Neural progenitor cell (in vitro differentiated cells): ENCODE measurements at regions not wholly inside any gene's neighbourhood (a gene's known extent, or its start where the extent isn't known, plus 50 kb on each side); places are given as distances from the start of the nearest gene placed in this dataset.

Experiments
- DNase-seq: peaks from one replicate; pipeline ENCODE4 v3.0.0-alpha.2; 2016; ENCODE audit warnings: low spot score
- H2AFZ ChIP-seq: fragments of 200-600 bp; sonication (generic); replicated peaks from 2 replicates; pipeline ENCODE4 v1.6.1; 2016; ENCODE audit warnings: antibody characterized with exemption
- H3F3A ChIP-seq: fragments of 200-600 bp; sonication (generic); 2 replicates; pipeline ENCODE4 v1.6.1; 2016; ENCODE audit warnings: antibody characterized with exemption, low read depth
- H3K27ac ChIP-seq: fragments of 200-600 bp; sonication (generic); 2 replicates; pipeline ENCODE4 v1.5.1; 2016; ENCODE audit warnings: mild to moderate bottlenecking
- H3K27me3 ChIP-seq: fragments of 200-600 bp; sonication (generic); 2 replicates; pipeline ENCODE4 v1.6.1; 2016; ENCODE audit warnings: mild to moderate bottlenecking, moderate library complexity
- H3K36me3 ChIP-seq: fragments of 200-600 bp; sonication (generic); 2 replicates; pipeline ENCODE4 v1.5.1; 2016
- H3K4me1 ChIP-seq: fragments of 200-600 bp; sonication (generic); 2 replicates; pipeline ENCODE4 v1.6.1; 2016; ENCODE audit warnings: mixed run types
- H3K4me2 ChIP-seq: fragments of 200-600 bp; sonication (generic); 2 replicates; pipeline ENCODE4 v1.6.1; 2016
- H3K4me3 ChIP-seq: fragments of 200-600 bp; sonication (generic); 2 replicates; pipeline ENCODE4 v1.5.1; 2016
- H3K79me2 ChIP-seq: fragments of 200-600 bp; sonication (generic); 2 replicates; pipeline ENCODE4 v1.6.1; 2016; ENCODE audit warnings: low read depth
- H3K9ac ChIP-seq: fragments of 200-600 bp; sonication (generic); 2 replicates; pipeline ENCODE4 v1.6.1; 2016
- H3K9me3 ChIP-seq: fragments of 200-600 bp; sonication (generic); 2 replicates; pipeline ENCODE4 v1.5.1; 2016; ENCODE audit warnings: low read depth
- H4K20me1 ChIP-seq: fragments of 200-600 bp; sonication (generic); 2 replicates; pipeline ENCODE4 v1.6.1; 2016; ENCODE audit warnings: low read depth
- H3K27ac Mint-ChIP-seq: 3 replicates; pipeline ENCODE4 v1.8.0; 2021; ENCODE audit warnings: mixed read lengths
- H3K27me3 Mint-ChIP-seq: 2 replicates; pipeline ENCODE4 v1.8.0; 2022; ENCODE audit warnings: low read depth, mild to moderate bottlenecking, inconsistent platforms, moderate library complexity, mixed read lengths; ENCODE audit not compliant: insufficient read depth
- H3K36me3 Mint-ChIP-seq: 3 replicates; pipeline ENCODE4 v1.8.0; 2021; ENCODE audit warnings: mixed read lengths
- H3K4me1 Mint-ChIP-seq: 3 replicates; pipeline ENCODE4 v1.8.0; 2021; ENCODE audit warnings: mixed read lengths
- H3K4me3 Mint-ChIP-seq: 3 replicates; pipeline ENCODE4 v1.8.0; 2021; ENCODE audit warnings: mild to moderate bottlenecking, moderate library complexity, mixed read lengths
- H3K9me3 Mint-ChIP-seq: 3 replicates; pipeline ENCODE4 v1.8.0; 2020; ENCODE audit warnings: mixed read lengths
- EZH2 ChIP-seq: fragments of 200-600 bp; sonication (generic); IDR thresholded peaks from 2 replicates; pipeline ENCODE4 v1.6.1; 2017; ENCODE audit warnings: antibody characterized with exemption, mild to moderate bottlenecking, moderate library complexity
- EZH2phosphoT487 ChIP-seq: fragments of 200-600 bp; sonication (generic); IDR thresholded peaks from 2 replicates; pipeline ENCODE4 v1.6.1; 2017; ENCODE audit warnings: antibody characterized with exemption
- TF ChIP-seq, protein P1 (sequence below): fragments of 200-600 bp; sonication (generic); IDR thresholded peaks from 2 replicates; pipeline ENCODE4 v1.5.1; 2017; ENCODE audit warnings: antibody characterized with exemption, mild to moderate bottlenecking

DNA sequence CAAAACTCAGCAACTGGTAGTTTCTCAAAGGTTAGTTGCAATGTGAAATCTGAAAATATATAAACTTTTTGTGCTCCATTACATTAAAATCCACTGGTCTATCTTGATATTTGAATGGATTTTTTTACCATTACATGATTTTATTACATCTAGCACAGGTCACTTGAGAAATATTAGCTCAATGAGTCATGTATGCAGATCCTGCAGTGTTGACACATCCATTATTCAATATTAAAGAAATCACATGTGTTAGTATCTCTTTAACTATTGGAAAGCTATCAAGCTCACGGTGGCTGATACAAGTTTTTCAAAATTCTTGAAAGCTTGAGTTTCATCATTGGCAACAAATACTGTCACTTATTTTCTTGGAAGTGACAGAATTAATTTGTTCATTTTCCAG, 373.9 kb upstream of the TSHZ3 start:
- Mint-ChIP-seq H3K27ac (no peak overlapping the region), H3K9me3 (no peaks in the 10 kb centered on the region), H3K4me1 (no peaks in the 10 kb centered on the region), H3K36me3 (no peaks in the 10 kb centered on the region), H3K27me3 (peaks cover 2% of the 10 kb centered on the region), H3K4me3 (no peak overlapping the region)
- no peak overlapping the region for H3K4me3 ChIP-seq
- H3K27me3 ChIP-seq, result no peaks in the 10 kb centered on the region
- no peaks in the 10 kb centered on the region for H3K9me3 ChIP-seq
- no peaks in the 10 kb centered on the region for H3K79me2 ChIP-seq
- H4K20me1 ChIP-seq, result no peaks in the 10 kb centered on the region
- H2AFZ ChIP-seq, result no peak overlapping the region
- no peak for DNase-seq
- H3K4me2 ChIP-seq, result no peak overlapping the region
- H3K27ac ChIP-seq, result no peak overlapping the region
- no peaks in the 10 kb centered on the region for H3F3A ChIP-seq
- no peaks in the 10 kb centered on the region for H3K4me1 ChIP-seq
- TF ChIP-seq, protein P1, sequence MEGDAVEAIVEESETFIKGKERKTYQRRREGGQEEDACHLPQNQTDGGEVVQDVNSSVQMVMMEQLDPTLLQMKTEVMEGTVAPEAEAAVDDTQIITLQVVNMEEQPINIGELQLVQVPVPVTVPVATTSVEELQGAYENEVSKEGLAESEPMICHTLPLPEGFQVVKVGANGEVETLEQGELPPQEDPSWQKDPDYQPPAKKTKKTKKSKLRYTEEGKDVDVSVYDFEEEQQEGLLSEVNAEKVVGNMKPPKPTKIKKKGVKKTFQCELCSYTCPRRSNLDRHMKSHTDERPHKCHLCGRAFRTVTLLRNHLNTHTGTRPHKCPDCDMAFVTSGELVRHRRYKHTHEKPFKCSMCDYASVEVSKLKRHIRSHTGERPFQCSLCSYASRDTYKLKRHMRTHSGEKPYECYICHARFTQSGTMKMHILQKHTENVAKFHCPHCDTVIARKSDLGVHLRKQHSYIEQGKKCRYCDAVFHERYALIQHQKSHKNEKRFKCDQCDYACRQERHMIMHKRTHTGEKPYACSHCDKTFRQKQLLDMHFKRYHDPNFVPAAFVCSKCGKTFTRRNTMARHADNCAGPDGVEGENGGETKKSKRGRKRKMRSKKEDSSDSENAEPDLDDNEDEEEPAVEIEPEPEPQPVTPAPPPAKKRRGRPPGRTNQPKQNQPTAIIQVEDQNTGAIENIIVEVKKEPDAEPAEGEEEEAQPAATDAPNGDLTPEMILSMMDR, result no peak
- TF ChIP-seq EZH2 (no peak), EZH2phosphoT487 (no peak)
- no peak overlapping the region for H3K9ac ChIP-seq
- no peaks in the 10 kb centered on the region for H3K36me3 ChIP-seq

DNA sequence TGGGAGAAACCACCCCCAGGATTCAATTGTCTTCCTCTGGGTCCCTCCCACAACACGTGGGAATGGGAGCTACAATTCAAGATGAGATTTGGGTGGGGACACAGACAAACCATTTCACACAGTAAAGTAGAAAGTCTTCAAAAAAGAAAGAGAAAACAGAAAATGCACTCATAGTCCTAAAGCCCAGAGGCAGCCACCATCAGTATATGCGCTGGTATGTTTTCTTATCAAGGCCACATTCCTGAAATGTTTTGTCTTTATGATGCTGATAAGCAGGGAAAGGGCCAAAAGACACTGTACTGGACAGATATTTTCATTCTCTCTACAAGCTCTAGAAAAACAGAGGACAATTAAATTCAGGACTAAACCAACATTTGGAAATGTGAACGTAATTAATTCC, 375.8 kb upstream of the TSHZ3 start:
- peaks cover 4% of the 10 kb centered on the region for H3K27me3 Mint-ChIP-seq

DNA sequence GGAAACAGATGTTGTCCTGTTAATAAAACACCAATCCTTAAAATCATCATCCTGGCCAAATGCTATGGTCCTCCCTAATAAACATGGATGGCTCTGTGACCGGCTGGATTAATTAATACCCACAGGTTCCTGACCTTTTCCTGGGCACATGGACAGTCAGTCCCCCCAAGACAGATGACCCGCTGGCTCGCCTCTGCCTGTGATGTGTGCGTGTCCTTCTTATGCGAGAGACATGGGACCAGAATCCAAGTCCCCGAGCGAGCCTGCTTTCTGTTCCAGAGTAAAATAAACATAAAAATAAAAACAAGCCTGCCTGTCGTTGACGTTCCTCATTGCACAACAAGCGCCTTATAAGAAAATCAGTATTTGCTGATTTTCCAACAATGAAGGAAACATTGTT, 378.3 kb upstream of the TSHZ3 start:
- Histone ChIP-seq H3K9me3 (no peaks in the 10 kb centered on the region), H3K79me2 (no peaks in the 10 kb centered on the region), H2AFZ (no peak overlapping the region), H3K27ac (no peak overlapping the region), H3K27me3 (no peaks in the 10 kb centered on the region), H3F3A (no peaks in the 10 kb centered on the region), H3K9ac (no peak overlapping the region), H3K4me2 (no peak overlapping the region), H3K4me1 (no peaks in the 10 kb centered on the region), H3K36me3 (no peaks in the 10 kb centered on the region), H3K4me3 (no peak overlapping the region), H4K20me1 (no peaks in the 10 kb centered on the region)
- Mint-ChIP-seq H3K36me3 (no peaks in the 10 kb centered on the region), H3K9me3 (no peaks in the 10 kb centered on the region), H3K27me3 (peaks cover 4% of the 10 kb centered on the region), H3K4me1 (no peaks in the 10 kb centered on the region), H3K4me3 (no peak overlapping the region), H3K27ac (no peak overlapping the region)
- DNase-seq, result no peak
- no peak for TF ChIP-seq EZH2phosphoT487
- TF ChIP-seq, protein P1, result no peak
- no peak for TF ChIP-seq EZH2

More for the DNA sequence above, 375.8 kb upstream of the TSHZ3 start:
- Histone ChIP-seq H3K9me3 (no peaks in the 10 kb centered on the region), H3K4me1 (no peaks in the 10 kb centered on the region), H3K9ac (no peak overlapping the region), H3K27ac (no peak overlapping the region), H3F3A (no peaks in the 10 kb centered on the region), H3K4me3 (no peak overlapping the region), H3K27me3 (no peaks in the 10 kb centered on the region), H4K20me1 (no peaks in the 10 kb centered on the region), H3K4me2 (no peak overlapping the region), H3K79me2 (no peaks in the 10 kb centered on the region), H2AFZ (no peak overlapping the region), H3K36me3 (no peaks in the 10 kb centered on the region)
- DNase-seq, result no peak
- no peaks in the 10 kb centered on the region for H3K9me3 Mint-ChIP-seq
- no peak overlapping the region for H3K27ac Mint-ChIP-seq
- H3K36me3 Mint-ChIP-seq, result no peaks in the 10 kb centered on the region
- TF ChIP-seq EZH2 (no peak), EZH2phosphoT487 (no peak)
- TF ChIP-seq, protein P1, result no peak
- H3K4me1 Mint-ChIP-seq, result no peaks in the 10 kb centered on the region
- no peak overlapping the region for H3K4me3 Mint-ChIP-seq
